ENCODE measurements at regions not wholly inside any gene's neighbourhood (a gene's known extent, or its start where the extent isn't known, plus 50 kb on each side); places are given as distances from the start of the nearest gene placed in this dataset.

GRCh38 chr4:155616117-155616516, 50.5 kb upstream of the GUCY1A1 start:
- TF ChIP-seq YY1 (IDR thresholded peaks at IDR 0.05; ENCODE audit: insufficient read depth, insufficient read length) = no peak
- TF ChIP-seq SUZ12 (IDR thresholded peaks at IDR 0.05; ENCODE audit: extremely low read depth, insufficient read depth, insufficient read length) = no peak
- no peak for DNase-seq (ENCODE audit: low read depth, low spot score)
- H3K9ac ChIP-seq (ENCODE audit: insufficient read length, low read depth) = no peak overlapping the region

GRCh38 chr4:155615081-155615887, 51.4 kb upstream of the GUCY1A1 start:
- DNase-seq (ENCODE audit: low read depth, low spot score) = no peak
- H3K9ac ChIP-seq (ENCODE audit: insufficient read length, low read depth) = no peak overlapping the region
- no peak overlapping the region for H3K4me3 ChIP-seq (ENCODE audit: insufficient read length, low read depth)
- no peaks in the 10 kb centered on the region for H3K4me1 ChIP-seq (ENCODE audit: insufficient read depth, insufficient read length)
- no peaks in the 10 kb centered on the region for H3K36me3 ChIP-seq (ENCODE audit: insufficient read depth, insufficient read length, low read length)
- no peaks in the 10 kb centered on the region for H3K27me3 ChIP-seq (ENCODE audit: insufficient read depth, insufficient read length)
- no peaks in the 10 kb centered on the region for H3K9me3 ChIP-seq (ENCODE audit: insufficient read depth, low read length)
- TF ChIP-seq YY1 (IDR thresholded peaks at IDR 0.05; ENCODE audit: insufficient read depth, insufficient read length) (no peak), SUZ12 (IDR thresholded peaks at IDR 0.05; ENCODE audit: extremely low read depth, insufficient read depth, insufficient read length) (no peak), ZNF274 (IDR thresholded peaks at IDR 0.05; ENCODE audit: low read depth, low read length) (no peak)

More at GRCh38 chr4:155616117-155616516, 50.5 kb upstream of the GUCY1A1 start:
- H3K36me3 ChIP-seq (ENCODE audit: insufficient read depth, insufficient read length, low read length) = no peaks in the 10 kb centered on the region
- no peaks in the 10 kb centered on the region for H3K4me1 ChIP-seq (ENCODE audit: insufficient read depth, insufficient read length)
- no peaks in the 10 kb centered on the region for H3K9me3 ChIP-seq (ENCODE audit: insufficient read depth, low read length)
- H3K27me3 ChIP-seq (ENCODE audit: insufficient read depth, insufficient read length) = no peaks in the 10 kb centered on the region
- no peak overlapping the region for H3K4me3 ChIP-seq (ENCODE audit: insufficient read length, low read depth)

- H3K36me3 ChIP-seq (ENCODE audit: insufficient read depth, insufficient read length, low read length) = no peaks in the 10 kb centered on the region
- no peak overlapping the region for H3K4me3 ChIP-seq (ENCODE audit: insufficient read length, low read depth)
- no peak for DNase-seq (ENCODE audit: low read depth, low spot score)
- no peaks in the 10 kb centered on the region for H3K9me3 ChIP-seq (ENCODE audit: insufficient read depth, low read length)
- no peaks in the 10 kb centered on the region for H3K27me3 ChIP-seq (ENCODE audit: insufficient read depth, insufficient read length)
- H3K9ac ChIP-seq (ENCODE audit: insufficient read length, low read depth) = no peak overlapping the region
- no peak for TF ChIP-seq YY1 (IDR thresholded peaks at IDR 0.05; ENCODE audit: insufficient read depth, insufficient read length)
- TF ChIP-seq SUZ12 (IDR thresholded peaks at IDR 0.05; ENCODE audit: extremely low read depth, insufficient read depth, insufficient read length) = no peak
- TF ChIP-seq ZNF274 (IDR thresholded peaks at IDR 0.05; ENCODE audit: low read depth, low read length) = no peak
- no peaks in the 10 kb centered on the region for H3K4me1 ChIP-seq (ENCODE audit: insufficient read depth, insufficient read length)
Observed at GRCh38 chr4:155614111-155614762, 52.4 kb upstream of the GUCY1A1 start.

GRCh38 chr4:155612074-155612473, 54.6 kb upstream of the GUCY1A1 start:
- DNase-seq (ENCODE audit: low read depth, low spot score) = no peak
- Histone ChIP-seq H3K36me3 (ENCODE audit: insufficient read depth, insufficient read length, low read length) (no peaks in the 10 kb centered on the region), H3K4me1 (ENCODE audit: insufficient read depth, insufficient read length) (no peaks in the 10 kb centered on the region), H3K9ac (ENCODE audit: insufficient read length, low read depth) (no peak overlapping the region), H3K4me3 (ENCODE audit: insufficient read length, low read depth) (no peak overlapping the region), H3K27me3 (ENCODE audit: insufficient read depth, insufficient read length) (no peaks in the 10 kb centered on the region), H3K9me3 (ENCODE audit: insufficient read depth, low read length) (no peaks in the 10 kb centered on the region)
- TF ChIP-seq SUZ12 (IDR thresholded peaks at IDR 0.05; ENCODE audit: extremely low read depth, insufficient read depth, insufficient read length) (no peak), ZNF274 (IDR thresholded peaks at IDR 0.05; ENCODE audit: low read depth, low read length) (no peak), YY1 (IDR thresholded peaks at IDR 0.05; ENCODE audit: insufficient read depth, insufficient read length) (no peak)

- no peak for TF ChIP-seq SUZ12 (IDR thresholded peaks at IDR 0.05; ENCODE audit: extremely low read depth, insufficient read depth, insufficient read length)
- TF ChIP-seq ZNF274 (IDR thresholded peaks at IDR 0.05; ENCODE audit: low read depth, low read length) = no peak
- TF ChIP-seq YY1 (IDR thresholded peaks at IDR 0.05; ENCODE audit: insufficient read depth, insufficient read length) = no peak
- no peak overlapping the region for H3K9ac ChIP-seq (ENCODE audit: insufficient read length, low read depth)
- DNase-seq (ENCODE audit: low read depth, low spot score) = no peak
- H3K4me3 ChIP-seq (ENCODE audit: insufficient read length, low read depth) = no peak overlapping the region
- H3K9me3 ChIP-seq (ENCODE audit: insufficient read depth, low read length) = no peaks in the 10 kb centered on the region
- H3K27me3 ChIP-seq (ENCODE audit: insufficient read depth, insufficient read length) = no peaks in the 10 kb centered on the region
- no peaks in the 10 kb centered on the region for H3K4me1 ChIP-seq (ENCODE audit: insufficient read depth, insufficient read length)
- H3K36me3 ChIP-seq (ENCODE audit: insufficient read depth, insufficient read length, low read length) = no peaks in the 10 kb centered on the region
Observed at GRCh38 chr4:155611501-155611900, 55.1 kb upstream of the GUCY1A1 start.

- no peaks in the 10 kb centered on the region for H3K27me3 ChIP-seq (ENCODE audit: insufficient read depth, insufficient read length)
- no peaks in the 10 kb centered on the region for H3K4me1 ChIP-seq (ENCODE audit: insufficient read depth, insufficient read length)
- no peaks in the 10 kb centered on the region for H3K36me3 ChIP-seq (ENCODE audit: insufficient read depth, insufficient read length, low read length)
- TF ChIP-seq YY1 (IDR thresholded peaks at IDR 0.05; ENCODE audit: insufficient read depth, insufficient read length) (no peak), SUZ12 (IDR thresholded peaks at IDR 0.05; ENCODE audit: extremely low read depth, insufficient read depth, insufficient read length) (no peak), ZNF274 (IDR thresholded peaks at IDR 0.05; ENCODE audit: low read depth, low read length) (no peak)
- H3K4me3 ChIP-seq (ENCODE audit: insufficient read length, low read depth) = no peak overlapping the region
- H3K9me3 ChIP-seq (ENCODE audit: insufficient read depth, low read length) = no peaks in the 10 kb centered on the region
- H3K9ac ChIP-seq (ENCODE audit: insufficient read length, low read depth) = no peak overlapping the region
- DNase-seq (ENCODE audit: low read depth, low spot score) = no peak
Observed at GRCh38 chr4:155610143-155610542, 56.5 kb upstream of the GUCY1A1 start.

- TF ChIP-seq YY1 (IDR thresholded peaks at IDR 0.05; ENCODE audit: insufficient read depth, insufficient read length) (no peak), ZNF274 (IDR thresholded peaks at IDR 0.05; ENCODE audit: low read depth, low read length) (no peak), SUZ12 (IDR thresholded peaks at IDR 0.05; ENCODE audit: extremely low read depth, insufficient read depth, insufficient read length) (no peak)
- Histone ChIP-seq H3K9me3 (ENCODE audit: insufficient read depth, low read length) (no peaks in the 10 kb centered on the region), H3K36me3 (ENCODE audit: insufficient read depth, insufficient read length, low read length) (no peaks in the 10 kb centered on the region), H3K4me3 (ENCODE audit: insufficient read length, low read depth) (no peak overlapping the region), H3K9ac (ENCODE audit: insufficient read length, low read depth) (no peak overlapping the region), H3K4me1 (ENCODE audit: insufficient read depth, insufficient read length) (no peaks in the 10 kb centered on the region), H3K27me3 (ENCODE audit: insufficient read depth, insufficient read length) (no peaks in the 10 kb centered on the region)
- no peak for DNase-seq (ENCODE audit: low read depth, low spot score)
Observed at GRCh38 chr4:155609455-155610059, 57.1 kb upstream of the GUCY1A1 start.
